H1 (cell line): ENCODE measurements at regions not wholly inside any gene's neighbourhood (a gene's known extent, or its start where the extent isn't known, plus 50 kb on each side); places are given as distances from the start of the nearest gene placed in this dataset.

Source experiments
- BCL11A ChIP-seq, 2 experiments: IDR thresholded peaks; one replicate each; pipeline ENCODE4 v1.6.1; 2011; ENCODE audit warnings: low read depth in 2 of 2, low read length in 2 of 2, mild to moderate bottlenecking in 2 of 2
- CBX5 ChIP-seq: fragments of 300-800, 300-1000 bp; sonication (generic); IDR thresholded peaks from 2 replicates; pipeline ENCODE4 v1.7.1; 2016; ENCODE audit warnings: antibody characterized with exemption, low read length, low read depth
- CBX8 ChIP-seq: fragments of 300-800, 300-1000 bp; sonication (generic); IDR thresholded peaks from 2 replicates; pipeline ENCODE4 v1.7.1; 2016; ENCODE audit warnings: low read depth, low read length, borderline replicate concordance
- CEBPB ChIP-seq: IDR thresholded peaks from 2 replicates; pipeline ENCODE4 v1.6.1; 2012; ENCODE audit warnings: low read depth, low read length
- CHD1 ChIP-seq: IDR thresholded peaks from 2 replicates; pipeline ENCODE4 v1.6.1; 2012; ENCODE audit warnings: low read depth, low read length, improper control_type of control experiment
- GABPA ChIP-seq: IDR thresholded peaks from 2 replicates; pipeline ENCODE4 v1.6.1; 2011; ENCODE audit warnings: mild to moderate bottlenecking, low read length, moderate library complexity, borderline replicate concordance; ENCODE audit not compliant: insufficient read depth
- HDAC2 ChIP-seq, 2 experiments: fragments of 300-600 bp in 1 of 2; sonication (generic) in 1 of 2; IDR thresholded peaks; 2 replicates each; pipeline ENCODE4 v1.6.1; 2011 to 2012; ENCODE audit warnings: low read depth in 2 of 2, low read length in 2 of 2, mild to moderate bottlenecking in 2 of 2, moderate library complexity in 2 of 2, borderline replicate concordance in 1 of 2, inconsistent platforms in 1 of 2
- JUND ChIP-seq: IDR thresholded peaks from 2 replicates; pipeline ENCODE4 v1.6.1; 2011; ENCODE audit warnings: mild to moderate bottlenecking, improper control_type of control experiment, low read length
- KDM4A ChIP-seq: IDR thresholded peaks from one replicate; pipeline ENCODE4 v1.7.1; 2012; ENCODE audit warnings: low read depth, mild to moderate bottlenecking, moderate library complexity, low read length, inconsistent platforms; ENCODE audit not compliant: severe bottlenecking
- NANOG ChIP-seq: IDR thresholded peaks from 2 replicates; pipeline ENCODE4 v1.6.1; 2011; ENCODE audit warnings: low read length, low read depth, mild to moderate bottlenecking, inconsistent platforms; ENCODE audit not compliant: insufficient read depth, poor library complexity, severe bottlenecking
- NRF1 ChIP-seq: IDR thresholded peaks from 2 replicates; pipeline ENCODE4 v1.6.1; 2011; ENCODE audit warnings: mild to moderate bottlenecking, low read depth, low read length, improper control_type of control experiment
- PHF8 ChIP-seq: fragments of 200-600 bp; sonication (generic); conservative IDR thresholded peaks from 2 replicates; pipeline ENCODE4 v1.7.1; 2012; ENCODE audit warnings: low read depth, mild to moderate bottlenecking, inconsistent platforms, low read length, moderate library complexity
- POLR2AphosphoS5 ChIP-seq: IDR thresholded peaks from 2 replicates; pipeline ENCODE4 v1.6.1; 2011; ENCODE audit warnings: low read depth, low read length
- POU5F1 ChIP-seq: IDR thresholded peaks from 2 replicates; pipeline ENCODE4 v1.6.1; 2011; ENCODE audit warnings: low read depth, mild to moderate bottlenecking, low read length, moderate library complexity
- RNF2 ChIP-seq: fragments of 200-900, 300-1000 bp; sonication (generic); IDR thresholded peaks from 2 replicates; pipeline ENCODE4 v1.7.1; 2016; ENCODE audit warnings: borderline replicate concordance, low read depth, mild to moderate bottlenecking, antibody characterized with exemption, low read length; ENCODE audit not compliant: poor library complexity, severe bottlenecking; ENCODE audit errors: missing control alignments
- SP2 ChIP-seq: IDR thresholded peaks from 2 replicates; pipeline ENCODE4 v1.6.1; 2012; ENCODE audit warnings: mild to moderate bottlenecking, low read length, inconsistent platforms
- SRF ChIP-seq: IDR thresholded peaks from 2 replicates; pipeline ENCODE4 v1.6.1; 2011; ENCODE audit warnings: mild to moderate bottlenecking, low read depth, low read length, moderate library complexity
- SUZ12 ChIP-seq: fragments of 200-600 bp; sonication (generic); IDR thresholded peaks from 2 replicates; pipeline ENCODE4 v1.6.1; 2012; ENCODE audit warnings: mild to moderate bottlenecking, inconsistent platforms, low read length, moderate library complexity, mixed read lengths
- ZNF274 ChIP-seq: IDR thresholded peaks from 2 replicates; pipeline ENCODE4 v1.7.0; 2012; ENCODE audit warnings: low read length, borderline replicate concordance; ENCODE audit errors: extremely low read depth

DNA sequence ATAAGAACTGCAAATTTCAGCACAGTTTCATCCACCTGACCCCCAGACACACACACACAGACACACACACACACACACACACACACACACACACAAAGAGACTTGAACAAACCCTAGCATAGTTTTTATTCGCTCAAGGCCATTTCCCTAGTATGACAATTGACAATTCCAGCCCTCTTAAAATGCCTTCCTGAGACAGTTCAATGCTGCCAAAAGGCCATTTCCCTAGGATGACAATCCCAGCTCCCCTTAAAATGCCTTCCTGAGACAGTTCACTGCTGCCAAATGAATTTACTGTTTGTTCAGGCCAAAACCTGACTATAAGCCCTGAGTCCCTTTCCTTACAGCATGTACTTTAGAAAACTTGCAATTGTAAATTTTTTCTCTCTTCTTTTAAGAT is 259.5 kb upstream of the SLC7A11 start (continued):
- TF ChIP-seq GABPA (no peak), ZNF274 (no peak), SP2 (no peak), NRF1 (no peak), SRF (no peak), PHF8 (no peak), NANOG (no peak), HDAC2 (IDR thresholded peaks at IDR 0.05; ENCODE audit: borderline replicate concordance in 1 of 2, low read depth in 2 of 2, low read length in 2 of 2) (no peak), BCL11A (IDR thresholded peaks at IDR 0.05; ENCODE audit: low read depth in 2 of 2, low read length in 2 of 2) (no peak), CBX5 (no peak), JUND (no peak), CBX8 (no peak), CEBPB (no peak), SUZ12 (no peak), POU5F1 (no peak), RNF2 (no peak), CHD1 (no peak), KDM4A (no peak), POLR2AphosphoS5 (no peak)
- TF ChIP-seq, all 59 proteins: peak for 0
